GM21717 (cell line): ENCODE measurements at regions not wholly inside any gene's neighbourhood (a gene's known extent, or its start where the extent isn't known, plus 50 kb on each side); places are given as distances from the start of the nearest gene placed in this dataset.

Source experiments
- ATAC-seq: cut with Tn5 transposase; IDR thresholded peaks from one replicate; pipeline ENCODE4 v1.9.1; 2021; ENCODE audit warnings: mild to moderate bottlenecking, moderate library complexity; ENCODE audit not compliant: unreplicated experiment

DNA sequence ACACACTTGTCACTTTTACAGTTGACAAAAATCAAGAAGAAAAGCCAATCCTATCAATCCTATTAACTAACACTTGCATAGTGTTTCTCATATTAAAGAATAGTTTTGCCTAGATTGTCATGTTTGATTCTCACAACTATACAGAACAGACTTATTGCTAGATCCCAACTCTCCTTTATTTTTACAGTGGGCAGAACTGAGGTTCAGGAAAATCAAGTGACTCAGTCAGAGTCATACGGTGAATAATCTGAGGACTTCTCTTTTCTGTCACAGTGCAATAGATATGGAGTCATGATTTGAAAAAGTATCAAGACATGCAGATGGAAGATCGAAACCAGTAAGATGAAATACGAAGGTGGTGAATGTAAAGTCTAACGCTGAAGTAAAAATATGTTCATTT, 195.1 kb upstream of the CITED2 start:
- ATAC-seq, result no peak

DNA sequence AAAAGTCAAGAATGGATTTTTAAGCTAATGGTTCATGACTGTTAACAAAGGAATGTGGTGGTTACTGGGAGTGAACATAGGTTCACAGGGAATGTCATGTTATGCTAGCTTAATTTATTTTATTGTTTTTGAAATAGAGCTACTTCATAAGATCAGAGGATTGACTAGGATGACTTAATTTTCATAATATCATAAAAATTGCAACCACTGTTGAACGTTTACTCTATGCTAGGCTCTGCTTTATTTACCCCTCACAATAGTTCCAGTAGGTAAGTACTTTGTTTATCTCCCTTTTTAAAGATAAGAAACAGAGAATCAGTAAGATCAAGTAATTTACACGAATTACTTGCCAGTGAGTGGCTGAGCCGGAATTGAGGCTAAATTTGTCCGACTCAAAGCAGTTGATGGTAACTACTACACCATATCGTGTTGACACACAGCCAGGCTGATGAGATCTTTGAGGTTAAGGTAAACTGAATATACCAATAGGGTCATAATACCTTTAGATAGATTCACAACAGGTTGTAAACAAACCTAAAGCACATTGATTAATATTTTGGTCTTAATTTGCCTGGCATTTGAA, 194.6 kb upstream of the CITED2 start:
- ATAC-seq, result no peak

GRCh38 chr6:139568151-139568955, 193.9 kb upstream of the CITED2 start:
- no peak for ATAC-seq

DNA sequence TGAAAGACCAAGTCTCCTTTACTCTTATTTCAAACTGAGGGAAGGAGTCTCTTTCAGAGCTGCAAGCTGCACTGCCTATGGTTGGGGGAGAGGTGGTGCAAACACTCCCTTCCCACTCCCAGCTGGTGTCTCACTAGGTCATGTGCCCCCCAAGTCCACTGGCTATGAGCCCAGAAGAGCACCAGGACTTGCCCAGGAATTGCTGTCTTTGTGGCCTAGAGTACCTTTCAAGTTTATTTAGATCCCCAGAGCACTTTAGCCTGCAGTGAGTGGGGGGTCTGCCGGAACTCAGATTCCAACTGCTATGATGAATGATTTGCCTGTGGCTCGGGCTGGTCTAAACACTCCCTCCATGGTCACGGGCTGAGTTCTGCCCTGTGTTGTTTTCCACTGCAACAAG, 192.6 kb upstream of the CITED2 start:
- no peak for ATAC-seq

GRCh38 chr6:139565591-139565990, 191.1 kb upstream of the CITED2 start:
- no peak for ATAC-seq

DNA sequence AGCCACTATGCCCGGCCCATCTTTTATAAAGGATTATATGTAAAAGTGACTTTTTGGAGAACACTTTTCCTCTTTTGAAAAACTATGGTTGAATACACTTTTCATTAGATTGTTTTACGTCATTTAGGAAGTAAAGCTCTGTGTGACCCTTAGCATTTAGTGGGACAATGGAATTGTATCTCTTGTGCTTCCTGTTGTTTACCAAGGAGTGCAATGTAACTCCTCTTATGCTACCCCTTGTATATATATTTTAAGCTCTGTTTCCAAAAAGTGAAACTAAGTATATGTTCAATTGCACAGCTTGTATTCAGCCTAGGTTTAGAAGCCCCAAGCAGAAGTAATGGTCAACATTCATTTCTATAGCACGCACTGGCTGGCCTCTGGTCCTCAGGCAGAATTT, 183.1 kb upstream of the CITED2 start:
- ATAC-seq, result no peak

DNA sequence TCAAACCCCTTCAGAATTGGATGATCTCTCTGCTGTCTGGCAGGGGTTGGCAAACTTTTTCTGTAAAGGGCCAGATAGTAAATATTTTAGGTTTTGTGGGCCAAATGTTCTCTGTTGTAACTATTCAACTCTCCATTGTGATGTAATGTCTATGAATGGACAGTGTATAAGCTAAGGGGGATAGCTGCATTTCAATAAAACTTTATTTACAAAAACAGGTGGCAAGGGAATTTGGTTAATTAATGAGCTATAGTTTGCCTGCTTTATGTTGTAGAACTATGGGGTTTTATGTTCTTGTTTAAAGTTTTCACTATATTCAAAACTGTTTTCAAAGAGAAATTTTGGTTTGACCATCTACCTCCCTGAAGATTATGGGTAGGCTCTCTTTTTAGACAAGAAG, 182.1 kb upstream of the CITED2 start:
- no peak for ATAC-seq

DNA sequence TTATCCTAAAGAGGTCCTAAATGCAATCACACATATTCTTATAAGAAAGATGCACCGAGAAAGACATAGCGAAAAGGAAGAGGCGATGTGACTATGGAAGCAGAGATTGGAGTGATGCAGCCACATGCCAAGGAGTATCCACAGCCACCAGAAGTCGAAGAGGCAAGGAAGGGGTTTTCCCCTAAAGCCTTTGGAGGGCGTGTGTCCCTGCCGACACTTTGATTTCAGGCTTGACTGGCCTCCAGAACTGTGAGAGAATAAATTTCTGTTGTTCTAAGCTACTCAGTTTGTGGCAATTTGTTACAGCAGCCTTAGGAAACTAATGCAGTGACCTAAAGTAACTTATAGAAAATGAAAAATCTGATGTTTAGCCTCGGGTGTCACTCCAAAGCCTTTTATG, 179.5 kb upstream of the CITED2 start:
- no peak for ATAC-seq

DNA sequence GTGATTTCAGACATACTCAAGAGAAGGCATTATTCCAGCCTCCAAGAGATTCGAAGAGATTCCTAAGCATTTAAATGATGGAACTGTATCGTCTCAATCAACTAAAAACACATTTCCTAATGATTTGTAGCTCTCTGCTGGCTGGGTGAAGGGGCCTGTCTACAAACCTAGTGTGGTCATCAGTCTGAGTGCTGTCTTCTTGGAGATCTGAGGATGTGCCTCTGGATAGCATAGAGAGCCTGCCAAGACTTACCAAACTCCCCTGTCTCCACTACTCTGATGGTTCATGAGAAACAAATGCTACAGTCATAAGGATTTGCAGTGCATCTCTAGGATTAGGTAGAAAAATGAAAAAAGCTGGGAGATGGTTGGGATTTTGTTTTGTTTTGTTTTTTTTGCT, 176.9 kb upstream of the CITED2 start:
- ATAC-seq, result no peak

DNA sequence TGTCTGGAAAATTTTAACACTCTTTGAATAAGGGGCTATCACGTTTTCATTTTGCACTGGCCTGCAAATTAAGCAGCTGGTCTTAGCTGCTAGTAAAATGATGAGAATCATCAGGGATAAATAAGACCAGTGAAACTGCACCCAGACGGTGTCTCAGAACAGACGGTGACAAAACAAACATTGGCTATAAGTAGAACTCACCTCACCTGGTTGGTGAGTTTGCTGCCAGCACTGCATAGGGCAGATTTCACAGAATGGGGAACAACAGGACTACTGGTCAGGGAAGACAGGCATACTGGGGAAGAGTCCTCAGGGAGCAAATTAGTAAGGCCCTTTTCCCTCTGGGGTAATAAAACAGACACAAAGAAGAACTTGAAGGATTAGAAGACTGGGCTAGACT, 175.9 kb upstream of the CITED2 start:
- ATAC-seq, result no peak

DNA sequence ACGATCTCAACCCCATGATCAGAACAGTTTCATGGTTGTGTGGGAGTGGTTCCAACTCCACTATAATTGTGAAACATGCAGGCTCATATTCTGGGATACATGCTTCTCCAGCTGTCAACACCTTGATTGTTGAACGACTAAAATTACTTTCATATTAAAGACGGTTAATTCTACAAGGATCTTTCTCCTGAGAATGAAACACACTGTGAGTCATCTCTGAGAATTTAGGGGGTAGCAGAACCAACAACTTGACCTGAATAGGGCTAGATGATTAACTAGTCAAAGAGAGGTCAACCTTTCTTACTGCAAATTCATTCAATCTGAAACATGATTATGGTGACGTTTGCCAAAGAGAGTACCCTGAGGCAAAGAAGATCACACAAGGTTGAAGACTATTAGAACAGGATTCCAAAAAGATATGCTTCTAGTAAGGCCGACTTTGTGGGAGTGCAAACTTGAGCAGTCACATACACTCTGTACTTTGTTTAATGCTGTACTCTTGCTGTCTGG, 175.2 kb upstream of the CITED2 start:
- ATAC-seq, result no peak

DNA sequence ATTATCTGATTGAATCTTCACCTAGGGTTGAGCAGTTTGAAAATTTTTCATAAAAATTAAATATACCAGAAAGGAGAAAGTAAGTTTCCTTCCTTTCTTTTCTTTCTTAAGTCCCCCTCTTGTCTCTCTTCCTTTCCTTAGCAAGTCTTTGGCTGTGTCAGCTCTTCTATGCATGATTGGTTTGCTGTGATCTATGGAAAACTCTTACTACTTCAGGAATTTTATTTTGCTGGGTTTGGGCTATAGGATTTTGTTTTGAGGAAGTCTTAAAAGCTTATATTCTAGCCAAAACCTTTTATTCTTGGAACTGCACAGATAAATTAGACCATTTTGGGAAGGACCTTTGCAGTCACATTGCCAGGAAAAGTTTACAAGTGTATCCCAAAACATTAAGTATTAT, 173.4 kb upstream of the CITED2 start:
- no peak for ATAC-seq

GRCh38 chr6:139547122-139547776, 172.8 kb upstream of the CITED2 start:
- no peak for ATAC-seq

DNA sequence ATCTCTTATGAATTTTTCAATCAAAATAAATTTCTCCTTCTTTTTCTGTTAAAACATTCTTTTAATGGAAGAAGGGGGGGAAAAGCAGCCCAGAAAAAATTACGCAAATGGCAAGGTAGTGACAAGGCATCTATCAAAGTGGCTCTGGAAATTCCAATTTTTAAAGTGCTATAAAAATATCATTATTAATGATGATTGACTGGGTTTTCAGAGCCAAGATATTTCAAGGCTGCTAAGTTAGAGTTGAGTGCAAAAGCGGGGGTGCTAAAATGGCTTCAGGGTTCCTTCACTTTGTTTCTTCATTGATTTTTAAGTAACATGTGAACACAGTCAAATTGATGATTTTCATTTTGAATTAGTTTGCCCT, 171.6 kb upstream of the CITED2 start:
- ATAC-seq, result no peak

DNA sequence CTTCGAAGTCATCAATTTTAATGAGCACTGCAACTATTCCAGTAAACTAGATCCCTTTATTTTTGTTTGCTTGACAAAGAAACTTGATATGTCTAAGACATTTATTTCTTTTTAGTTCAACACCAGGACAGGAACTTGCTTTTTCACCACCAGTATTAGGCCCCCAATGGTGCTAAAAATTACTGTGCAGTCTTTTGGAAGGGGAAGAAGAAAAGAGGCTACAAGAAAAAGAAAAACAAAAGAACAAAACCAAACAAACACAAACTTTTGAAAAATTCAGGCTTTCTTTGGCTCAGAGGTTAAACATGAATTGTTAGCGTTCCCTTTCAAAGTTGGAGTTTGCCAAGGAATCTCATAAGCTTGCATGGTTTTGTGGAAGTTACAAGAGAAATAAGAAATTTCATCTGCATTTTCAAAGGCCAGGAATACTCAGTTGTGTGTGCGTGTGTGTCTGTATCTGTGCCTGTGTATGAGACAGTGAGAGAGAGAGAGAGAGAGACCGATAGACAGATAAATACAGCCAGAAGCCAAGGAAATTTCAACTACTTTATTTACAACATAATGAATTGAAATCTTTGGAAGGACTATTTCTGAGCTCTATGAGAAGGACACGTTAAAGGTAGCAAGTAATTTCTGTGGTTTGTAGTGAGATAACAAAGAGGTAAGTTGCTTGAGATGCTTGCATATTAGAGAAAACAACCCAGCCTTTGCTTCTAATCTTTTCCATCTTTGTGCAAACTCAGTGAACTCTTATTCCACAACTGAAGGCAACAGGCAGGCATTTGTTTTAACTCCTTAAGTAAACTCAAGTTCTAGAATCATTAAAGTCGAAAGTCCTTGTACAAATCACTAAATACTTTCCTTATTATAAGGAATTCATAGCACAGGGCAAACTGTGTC, 171.0 kb upstream of the CITED2 start:
- ATAC-seq, result no peak

- ATAC-seq, result no peak
These were observed 170.2 kb upstream of the CITED2 start for GRCh38 chr6:139544701-139545057.

DNA sequence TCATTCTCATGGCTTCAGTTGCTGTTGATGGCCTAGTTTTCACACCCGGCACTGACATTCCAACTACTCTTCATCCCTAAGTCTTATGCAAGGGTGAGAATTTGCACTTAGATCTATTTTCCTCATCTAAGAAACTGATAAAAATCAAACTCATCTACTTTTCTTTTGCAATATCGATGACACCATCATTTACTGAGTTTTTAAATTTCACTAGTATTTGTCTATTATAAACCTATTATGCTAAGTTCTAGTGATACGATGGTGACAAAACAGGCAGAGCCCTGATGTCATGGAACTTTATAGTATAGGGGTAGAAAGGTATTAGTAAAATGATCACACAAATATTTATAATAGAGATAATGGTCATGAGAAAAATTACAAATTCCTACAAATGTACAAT, 167.9 kb upstream of the CITED2 start:
- no peak for ATAC-seq

DNA sequence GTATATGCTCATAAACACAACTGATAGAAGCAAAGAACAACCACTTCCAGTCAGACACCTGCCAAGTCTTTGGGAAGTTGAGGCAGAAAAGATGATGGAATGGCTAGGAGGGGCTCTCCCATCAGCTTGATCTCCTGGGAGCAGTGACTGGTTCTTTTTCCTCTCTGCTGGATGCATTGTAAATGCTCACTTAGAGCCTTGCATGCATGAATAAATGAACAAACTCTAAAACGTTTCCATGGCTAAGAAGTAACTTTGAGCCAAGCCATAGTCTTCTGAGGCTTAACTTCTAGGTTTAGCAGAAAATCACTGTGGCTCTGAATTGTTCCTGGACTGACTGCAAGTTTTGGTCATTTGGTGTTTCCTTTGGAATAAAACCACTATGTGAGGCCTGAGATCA, 166.4 kb upstream of the CITED2 start:
- ATAC-seq, result no peak

DNA sequence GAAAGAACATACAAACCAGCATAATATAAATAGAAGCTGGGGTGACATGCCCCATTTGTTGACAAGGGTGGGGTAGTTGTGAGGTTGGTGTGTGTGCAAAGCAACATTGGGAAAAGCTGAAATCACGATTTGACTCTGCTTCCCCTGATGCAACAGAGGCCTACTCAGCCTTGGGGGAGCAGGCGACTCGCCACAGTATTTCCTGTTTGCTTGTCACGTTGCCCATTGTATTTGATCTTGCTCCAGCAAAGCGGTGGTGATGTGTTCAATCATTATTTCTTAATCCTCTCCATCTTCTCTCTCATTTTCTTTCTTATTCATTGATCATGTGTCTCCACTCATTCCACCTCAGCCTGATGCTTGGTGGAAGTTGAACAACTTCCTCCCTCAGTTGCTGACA, 165.8 kb upstream of the CITED2 start:
- no peak for ATAC-seq

- no peak for ATAC-seq
These were observed 165.4 kb upstream of the CITED2 start for GRCh38 chr6:139539852-139540251.

- no peak for ATAC-seq
These were observed 163.9 kb upstream of the CITED2 start for GRCh38 chr6:139538366-139538765.
